Natural killer cell (primary cell): ENCODE measurements at regions not wholly inside any gene's neighbourhood (a gene's known extent, or its start where the extent isn't known, plus 50 kb on each side); places are given as distances from the start of the nearest gene placed in this dataset.

Source experiments
- ATAC-seq, 3 donors: fragments of 150-1000 bp in 2 of 3; fragments of 200-7000 bp in 1 of 3; cut with Tn5 transposase; 1 replicate in 1 of 3; 2 replicates in 2 of 3; pipeline ENCODE4 v1.10.0; 2021; ENCODE audit warnings: mild to moderate bottlenecking in 2 of 3, moderate library complexity in 2 of 3
- DNase-seq, 2 donors: peaks; one replicate each; pipeline versions ENCODE4 v3.0.0 to v3.0.0-alpha.2; 2013 to 2021; ENCODE audit warnings: mixed read lengths in 1 of 2
- H3K27ac ChIP-seq: one replicate; pipeline ENCODE4 v1.5.1; 2013; ENCODE audit warnings: mild to moderate bottlenecking, low read length
- H3K27me3 ChIP-seq: one replicate; pipeline ENCODE4 v1.6.1; 2013; ENCODE audit warnings: low read length; ENCODE audit not compliant: control insufficient read depth, insufficient read depth
- H3K36me3 ChIP-seq: one replicate; pipeline ENCODE4 v1.6.1; 2013; ENCODE audit warnings: low read length; ENCODE audit not compliant: control insufficient read depth, insufficient read depth
- H3K4me1 ChIP-seq: one replicate; pipeline ENCODE4 v1.6.1; 2013; ENCODE audit warnings: low read length; ENCODE audit not compliant: control insufficient read depth, insufficient read depth
- H3K4me3 ChIP-seq: one replicate; pipeline ENCODE4 v1.5.1; 2013; ENCODE audit warnings: low read length
- H3K9me3 ChIP-seq: one replicate; pipeline ENCODE4 v1.6.1; 2013; ENCODE audit warnings: low read length; ENCODE audit not compliant: control insufficient read depth, insufficient read depth
- H3K27ac Mint-ChIP-seq, 2 donors: one replicate each; pipeline ENCODE4 v1.8.0; 2022; ENCODE audit warnings: mild to moderate bottlenecking in 2 of 2, mixed read lengths in 2 of 2, moderate library complexity in 1 of 2
- H3K27me3 Mint-ChIP-seq, 2 donors: one replicate each; pipeline ENCODE4 v1.8.0; 2022; ENCODE audit warnings: low read depth in 2 of 2, mixed read lengths in 2 of 2
- H3K36me3 Mint-ChIP-seq: one replicate; pipeline ENCODE4 v1.8.0; 2022; ENCODE audit warnings: mixed read lengths
- H3K4me1 Mint-ChIP-seq, 2 donors: one replicate each; pipeline ENCODE4 v1.8.0; 2022; ENCODE audit warnings: mixed read lengths in 2 of 2
- H3K4me3 Mint-ChIP-seq: one replicate; pipeline ENCODE4 v1.8.0; 2022; ENCODE audit warnings: mild to moderate bottlenecking, moderate library complexity, mixed read lengths
- H3K9me3 Mint-ChIP-seq, 2 donors: one replicate each; pipeline ENCODE4 v1.8.0; 2022; ENCODE audit warnings: mixed read lengths in 2 of 2
- CTCF ChIP-seq: fragments of 200-600 bp; IDR thresholded peaks from one replicate; pipeline ENCODE4 v1.8.0; 2022; ENCODE audit warnings: antibody characterized with exemption
- WGBS: methylation state at CpG from one replicate; pipeline ENCODE4 v1.1.7; 2013; ENCODE audit warnings: missing lambda C conversion rate; ENCODE audit not compliant: insufficient coverage; 5-methylcytosine and 5-hydroxymethylcytosine counted together
- intact Hi-C: fragments of 100-400 bp; cut with micrococcal nuclease; formaldehyde crosslinking; loops from one replicate; pipeline ENCODE4 v1.14.2; 2022

- no peaks in the 10 kb centered on the region for H3K36me3 ChIP-seq
- no peaks in the 10 kb centered on the region for H3K36me3 Mint-ChIP-seq
- no peaks in the 10 kb centered on the region for H3K9me3 ChIP-seq
- DNase-seq (no peak), ATAC-seq (no peak)
- no peak for TF ChIP-seq CTCF
- H3K4me3 Mint-ChIP-seq, result no peak overlapping the region
- no peak overlapping the region for H3K27ac Mint-ChIP-seq
- intact Hi-C loops, result no loop called here
- peaks cover 0 to 5% of the 10 kb centered on the region in 2 donors for H3K9me3 Mint-ChIP-seq
- no peaks in the 10 kb centered on the region for H3K27me3 ChIP-seq
- no peaks in the 10 kb centered on the region for H3K4me1 ChIP-seq
- H3K4me3 ChIP-seq, result no peak overlapping the region
- no peaks in the 10 kb centered on the region for H3K4me1 Mint-ChIP-seq
- H3K27ac ChIP-seq, result no peak overlapping the region
- no peaks in the 10 kb centered on the region for H3K27me3 Mint-ChIP-seq
Measured at GRCh38 chr4:41321216-41321945, 64.7 kb downstream of the UCHL1 start.

GRCh38 chr4:41322617-41323016 is 65.9 kb downstream of the UCHL1 start:
- no peak for TF ChIP-seq CTCF
- ATAC-seq (no peak), DNase-seq (no peak)
- intact Hi-C loops, result no loop called here
- no peaks in the 10 kb centered on the region for H3K9me3 ChIP-seq
- no peak overlapping the region for H3K27ac ChIP-seq
- H3K4me3 Mint-ChIP-seq, result no peak overlapping the region
- no peak overlapping the region for H3K4me3 ChIP-seq
- peaks cover 0 to 2% of the 10 kb centered on the region in 2 donors for H3K27me3 Mint-ChIP-seq
- no peaks in the 10 kb centered on the region for H3K36me3 ChIP-seq
- H3K9me3 Mint-ChIP-seq, result peaks cover 2 to 5% of the 10 kb centered on the region in 2 donors
- 84% methylated on average over 3 of the region's 4 CpGs for WGBS
- H3K27me3 ChIP-seq, result no peaks in the 10 kb centered on the region
- no peaks in the 10 kb centered on the region for H3K4me1 Mint-ChIP-seq
- no peaks in the 10 kb centered on the region for H3K4me1 ChIP-seq
- no peak overlapping the region for H3K27ac Mint-ChIP-seq
- no peaks in the 10 kb centered on the region for H3K36me3 Mint-ChIP-seq

GRCh38 chr4:41323179-41323578 is 66.5 kb downstream of the UCHL1 start:
- Histone ChIP-seq H3K36me3 (no peaks in the 10 kb centered on the region), H3K4me3 (no peak overlapping the region), H3K27ac (no peak overlapping the region), H3K27me3 (no peaks in the 10 kb centered on the region), H3K9me3 (no peaks in the 10 kb centered on the region), H3K4me1 (no peaks in the 10 kb centered on the region)
- WGBS, result 88% methylated on average over 1 of the region's 1 CpG
- no peak for TF ChIP-seq CTCF
- Mint-ChIP-seq H3K9me3 (peaks cover 2 to 5% of the 10 kb centered on the region in 2 donors), H3K36me3 (no peaks in the 10 kb centered on the region), H3K4me1 (no peaks in the 10 kb centered on the region), H3K27ac (no peak overlapping the region), H3K27me3 (peaks cover 0 to 3% of the 10 kb centered on the region in 2 donors), H3K4me3 (no peak overlapping the region)
- ATAC-seq (no peak), DNase-seq (no peak)
- intact Hi-C loops, result no loop called here

GRCh38 chr4:41323706-41324105 is 67.0 kb downstream of the UCHL1 start:
- no peaks in the 10 kb centered on the region for H3K36me3 ChIP-seq
- H3K27me3 Mint-ChIP-seq, result peaks cover 0 to 3% of the 10 kb centered on the region in 2 donors
- no peaks in the 10 kb centered on the region for H3K9me3 ChIP-seq
- intact Hi-C loops, result no loop called here
- no peak for TF ChIP-seq CTCF
- no peak overlapping the region for H3K4me3 ChIP-seq
- H3K36me3 Mint-ChIP-seq, result no peaks in the 10 kb centered on the region
- H3K4me1 Mint-ChIP-seq, result no peaks in the 10 kb centered on the region
- peaks cover 2 to 5% of the 10 kb centered on the region in 2 donors for H3K9me3 Mint-ChIP-seq
- ATAC-seq (no peak), DNase-seq (no peak)
- no peak overlapping the region for H3K4me3 Mint-ChIP-seq
- no peaks in the 10 kb centered on the region for H3K4me1 ChIP-seq
- H3K27ac Mint-ChIP-seq, result no peak overlapping the region
- no peak overlapping the region for H3K27ac ChIP-seq
- 94% methylated on average over 2 of the region's 2 CpGs for WGBS
- no peaks in the 10 kb centered on the region for H3K27me3 ChIP-seq
